ENCODE measurements at regions not wholly inside any gene's neighbourhood (a gene's known extent, or its start where the extent isn't known, plus 50 kb on each side); places are given as distances from the start of the nearest gene placed in this dataset.

- DNase-seq (ENCODE audit: low read depth) = no peak
- TF ChIP-seq CTCF (IDR thresholded peaks at IDR 0.05; ENCODE audit: insufficient read depth, low read depth, low read length, missing control alignments) = no peak
- H3K4me3 ChIP-seq (ENCODE audit: low read length) = no peak overlapping the region
These were observed 2139.1 kb downstream of the PCDH9 start for GRCh38 chr13:65091031-65091430.

- DNase-seq (ENCODE audit: low read depth) = no peak
- TF ChIP-seq CTCF (IDR thresholded peaks at IDR 0.05; ENCODE audit: insufficient read depth, low read depth, low read length, missing control alignments) = no peak
These were observed 2139.9 kb downstream of the PCDH9 start for GRCh38 chr13:65090186-65090585.

DNA sequence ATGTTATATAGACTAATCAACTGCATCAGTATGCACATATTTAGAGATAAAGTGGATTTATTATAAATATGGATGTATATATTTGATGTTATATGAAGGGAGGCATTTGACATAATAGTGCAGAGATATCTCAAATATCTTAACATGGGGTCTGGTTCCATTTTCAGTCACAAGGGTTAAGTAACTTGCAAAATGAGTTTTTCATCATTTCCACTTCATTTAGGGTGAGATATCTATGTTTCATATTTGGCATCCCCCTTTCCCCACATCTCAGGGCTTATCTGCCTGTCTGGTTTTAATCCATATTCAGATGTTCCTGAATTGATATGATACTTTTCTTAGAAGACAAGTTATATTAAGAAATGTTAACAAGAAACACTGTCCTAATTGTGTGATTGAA, 2141.2 kb downstream of the PCDH9 start:
- H3K4me3 ChIP-seq (ENCODE audit: low read length) = no peak overlapping the region
- TF ChIP-seq CTCF (IDR thresholded peaks at IDR 0.05; ENCODE audit: insufficient read depth, low read depth, low read length, missing control alignments) = no peak
- no peak for DNase-seq (ENCODE audit: low read depth)

More at GRCh38 chr13:65090186-65090585, 2139.9 kb downstream of the PCDH9 start:
- H3K4me3 ChIP-seq (ENCODE audit: low read length) = no peak overlapping the region

GRCh38 chr13:65085977-65086376, 2144.2 kb downstream of the PCDH9 start:
- no peak for TF ChIP-seq CTCF (IDR thresholded peaks at IDR 0.05; ENCODE audit: insufficient read depth, low read depth, low read length, missing control alignments)
- H3K4me3 ChIP-seq (ENCODE audit: low read length) = no peak overlapping the region
- DNase-seq (ENCODE audit: low read depth) = no peak

GRCh38 chr13:65074248-65074647, 2155.9 kb downstream of the PCDH9 start:
- no peak for DNase-seq (ENCODE audit: low read depth)
- no peak overlapping the region for H3K4me3 ChIP-seq (ENCODE audit: low read length)
- TF ChIP-seq CTCF (IDR thresholded peaks at IDR 0.05; ENCODE audit: insufficient read depth, low read depth, low read length, missing control alignments) = no peak

- H3K4me3 ChIP-seq (ENCODE audit: low read length) = no peak overlapping the region
- no peak for TF ChIP-seq CTCF (IDR thresholded peaks at IDR 0.05; ENCODE audit: insufficient read depth, low read depth, low read length, missing control alignments)
- DNase-seq (ENCODE audit: low read depth) = no peak
These were observed 2165.2 kb downstream of the PCDH9 start for GRCh38 chr13:65064967-65065366.

DNA sequence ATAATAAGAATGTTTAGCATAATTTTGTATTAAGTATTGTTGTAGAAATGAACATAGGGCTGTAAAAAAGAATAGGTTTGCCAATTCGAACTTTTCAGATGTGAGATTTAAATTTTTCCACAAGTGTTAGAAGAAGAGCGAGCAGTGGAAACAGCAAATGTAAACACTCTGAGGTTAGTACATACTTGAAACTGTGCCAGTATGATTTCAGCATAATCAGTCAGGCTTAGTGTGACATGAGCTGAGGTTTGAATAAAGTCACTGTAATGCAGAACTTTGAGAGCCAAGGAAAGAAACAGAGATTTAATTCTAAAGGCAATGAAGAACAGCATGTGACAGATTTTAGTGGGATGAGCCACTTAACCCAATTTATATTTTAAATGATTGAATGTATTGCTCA, 2166.4 kb downstream of the PCDH9 start:
- TF ChIP-seq CTCF (IDR thresholded peaks at IDR 0.05; ENCODE audit: insufficient read depth, low read depth, low read length, missing control alignments) = no peak
- no peak for DNase-seq (ENCODE audit: low read depth)
- H3K4me3 ChIP-seq (ENCODE audit: low read length) = no peak overlapping the region

Measured in epithelial cell of esophagus (primary cell).